ENCODE measurements at regions not wholly inside any gene's neighbourhood (a gene's known extent, or its start where the extent isn't known, plus 50 kb on each side); places are given as distances from the start of the nearest gene placed in this dataset.
"Not testable (repeated sequence)": the region's sequence is repeated elsewhere in the genome, so short reads cannot be mapped to it uniquely, and the experiment has no call there.

- ChIA-PET POLR2A (no interaction called here), CTCF (no interaction called here)
- H3K4me3 ChIP-seq (ENCODE audit: low read depth, low read length), result no peak overlapping the region
- TF ChIP-seq, protein P1, sequence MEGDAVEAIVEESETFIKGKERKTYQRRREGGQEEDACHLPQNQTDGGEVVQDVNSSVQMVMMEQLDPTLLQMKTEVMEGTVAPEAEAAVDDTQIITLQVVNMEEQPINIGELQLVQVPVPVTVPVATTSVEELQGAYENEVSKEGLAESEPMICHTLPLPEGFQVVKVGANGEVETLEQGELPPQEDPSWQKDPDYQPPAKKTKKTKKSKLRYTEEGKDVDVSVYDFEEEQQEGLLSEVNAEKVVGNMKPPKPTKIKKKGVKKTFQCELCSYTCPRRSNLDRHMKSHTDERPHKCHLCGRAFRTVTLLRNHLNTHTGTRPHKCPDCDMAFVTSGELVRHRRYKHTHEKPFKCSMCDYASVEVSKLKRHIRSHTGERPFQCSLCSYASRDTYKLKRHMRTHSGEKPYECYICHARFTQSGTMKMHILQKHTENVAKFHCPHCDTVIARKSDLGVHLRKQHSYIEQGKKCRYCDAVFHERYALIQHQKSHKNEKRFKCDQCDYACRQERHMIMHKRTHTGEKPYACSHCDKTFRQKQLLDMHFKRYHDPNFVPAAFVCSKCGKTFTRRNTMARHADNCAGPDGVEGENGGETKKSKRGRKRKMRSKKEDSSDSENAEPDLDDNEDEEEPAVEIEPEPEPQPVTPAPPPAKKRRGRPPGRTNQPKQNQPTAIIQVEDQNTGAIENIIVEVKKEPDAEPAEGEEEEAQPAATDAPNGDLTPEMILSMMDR (IDR thresholded peaks at IDR 0.05; ENCODE audit: insufficient read depth, low read length, missing control alignments), result no peak
- DNase-seq (ENCODE audit: low read depth, low spot score), result no peak
These were observed 255.8 kb downstream of the PRDM9 start for GRCh38 chr5:23763170-23763569.

GRCh38 chr5:23776684-23777083 lies 269.3 kb downstream of the PRDM9 start:
- H3K4me3 ChIP-seq (ENCODE audit: low read depth, low read length), result no peak overlapping the region
- ChIA-PET POLR2A (no interaction called here), CTCF (no interaction called here)
- TF ChIP-seq, protein P1 (IDR thresholded peaks at IDR 0.05; ENCODE audit: insufficient read depth, low read length, missing control alignments), result no peak
- no peak for DNase-seq (ENCODE audit: low read depth, low spot score)

DNA sequence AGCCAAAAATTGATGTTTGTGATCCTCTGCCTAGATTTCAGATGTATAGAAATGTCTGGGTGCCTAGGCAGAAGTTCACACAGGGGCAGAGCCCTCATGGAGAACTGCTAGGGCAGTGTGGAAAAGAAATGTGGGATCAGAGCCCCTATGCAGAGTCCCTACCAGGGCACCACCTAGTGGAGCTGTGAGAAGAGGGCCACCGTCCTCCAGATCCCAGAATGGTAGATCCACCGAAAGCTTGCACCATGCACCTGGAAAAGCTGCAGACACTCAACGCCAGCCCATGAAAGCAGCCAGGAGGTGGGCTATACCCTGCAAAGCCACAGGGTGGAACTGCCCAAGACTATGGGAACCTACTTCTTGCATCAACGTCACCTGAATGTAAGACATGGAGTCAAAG lies 292.9 kb downstream of the PRDM9 start:
- H3K4me3 ChIP-seq (ENCODE audit: low read depth, low read length); POLR2A ChIA-PET; CTCF ChIA-PET; DNase-seq (ENCODE audit: low read depth, low spot score): not testable (repeated sequence)

GRCh38 chr5:23820765-23821471 lies 313.5 kb downstream of the PRDM9 start:
- DNase-seq (ENCODE audit: low read depth, low spot score), result no peak
- TF ChIP-seq, protein P1 (IDR thresholded peaks at IDR 0.05; ENCODE audit: insufficient read depth, low read length, missing control alignments), result peak; percentile 16
- CTCF ChIA-PET, result no interaction called here
- POLR2A ChIA-PET, result no interaction called here
- no peak overlapping the region for H3K4me3 ChIP-seq (ENCODE audit: low read depth, low read length)

GRCh38 chr5:23823521-23823920 lies 316.1 kb downstream of the PRDM9 start:
- POLR2A ChIA-PET, result no interaction called here
- CTCF ChIA-PET, result no interaction called here
- DNase-seq (ENCODE audit: low read depth, low spot score), result no peak
- no peak overlapping the region for H3K4me3 ChIP-seq (ENCODE audit: low read depth, low read length)
- TF ChIP-seq, protein P1 (IDR thresholded peaks at IDR 0.05; ENCODE audit: insufficient read depth, low read length, missing control alignments), result no peak

DNA sequence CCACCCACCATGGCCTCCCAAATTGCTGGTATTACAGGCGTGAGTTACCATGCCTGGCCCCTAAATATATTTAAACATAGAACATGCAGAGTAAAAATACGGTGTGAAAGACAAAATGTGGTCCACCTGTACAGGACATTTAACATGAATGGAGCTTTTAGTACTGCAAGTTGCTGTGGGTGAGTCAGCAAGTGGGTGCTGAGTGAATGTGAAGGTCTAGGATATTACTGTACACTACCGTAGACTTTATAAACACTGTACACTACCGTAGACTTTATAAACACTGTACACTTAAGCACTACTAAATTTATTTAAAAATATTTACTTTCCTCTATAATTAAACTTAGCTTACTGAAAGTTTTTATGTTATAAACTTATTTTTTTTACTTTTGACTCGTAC lies 317.8 kb downstream of the PRDM9 start:
- POLR2A ChIA-PET, result no interaction called here
- no peak overlapping the region for H3K4me3 ChIP-seq (ENCODE audit: low read depth, low read length)
- no peak for DNase-seq (ENCODE audit: low read depth, low spot score)
- TF ChIP-seq, protein P1 (IDR thresholded peaks at IDR 0.05; ENCODE audit: insufficient read depth, low read length, missing control alignments), result no peak
- CTCF ChIA-PET, result no interaction called here

GRCh38 chr5:23840083-23840482 lies 332.7 kb downstream of the PRDM9 start:
- TF ChIP-seq, protein P1 (IDR thresholded peaks at IDR 0.05; ENCODE audit: insufficient read depth, low read length, missing control alignments), result no peak
- ChIA-PET POLR2A (no interaction called here), CTCF (no interaction called here)
- DNase-seq (ENCODE audit: low read depth, low spot score), result no peak
- H3K4me3 ChIP-seq (ENCODE audit: low read depth, low read length), result no peak overlapping the region

Measured in AG04449 (cell line).